Mesothelial cell of epicardium (in vitro differentiated cells): ENCODE measurements at regions not wholly inside any gene's neighbourhood (a gene's known extent, or its start where the extent isn't known, plus 50 kb on each side); places are given as distances from the start of the nearest gene placed in this dataset.

ENCODE experiments used
- DNase-seq, 2 experiments: peaks; one replicate each; pipeline ENCODE4 v3.0.0; 2021; ENCODE audit warnings: low spot score in 2 of 2; ENCODE audit not compliant: unreplicated experiment in 2 of 2
- H3K27ac Mint-ChIP-seq: 2 replicates; pipeline ENCODE4 v1.8.0; 2021; ENCODE audit warnings: mixed read lengths
- H3K27me3 Mint-ChIP-seq: 2 replicates; pipeline ENCODE4 v1.8.0; 2021; ENCODE audit warnings: low read depth, mixed read lengths
- H3K36me3 Mint-ChIP-seq: 2 replicates; pipeline ENCODE4 v1.8.0; 2021; ENCODE audit warnings: mixed read lengths
- H3K4me1 Mint-ChIP-seq: 2 replicates; pipeline ENCODE4 v1.8.0; 2021; ENCODE audit warnings: mixed read lengths
- H3K4me3 Mint-ChIP-seq: 2 replicates; pipeline ENCODE4 v1.8.0; 2021; ENCODE audit warnings: mild to moderate bottlenecking, moderate library complexity, mixed read lengths
- H3K9me3 Mint-ChIP-seq: 2 replicates; pipeline ENCODE4 v1.8.0; 2021; ENCODE audit warnings: mixed read lengths
- TF ChIP-seq, protein P1 (sequence below): fragments of 200-600 bp; sonication (generic); IDR thresholded peaks from one replicate; pipeline ENCODE4 v1.5.0; 2021; ENCODE audit warnings: antibody characterized with exemption; ENCODE audit not compliant: unreplicated experiment

GRCh38 chr5:164188733-164189148, 683.3 kb downstream of the MAT2B start:
- TF ChIP-seq, protein P1, sequence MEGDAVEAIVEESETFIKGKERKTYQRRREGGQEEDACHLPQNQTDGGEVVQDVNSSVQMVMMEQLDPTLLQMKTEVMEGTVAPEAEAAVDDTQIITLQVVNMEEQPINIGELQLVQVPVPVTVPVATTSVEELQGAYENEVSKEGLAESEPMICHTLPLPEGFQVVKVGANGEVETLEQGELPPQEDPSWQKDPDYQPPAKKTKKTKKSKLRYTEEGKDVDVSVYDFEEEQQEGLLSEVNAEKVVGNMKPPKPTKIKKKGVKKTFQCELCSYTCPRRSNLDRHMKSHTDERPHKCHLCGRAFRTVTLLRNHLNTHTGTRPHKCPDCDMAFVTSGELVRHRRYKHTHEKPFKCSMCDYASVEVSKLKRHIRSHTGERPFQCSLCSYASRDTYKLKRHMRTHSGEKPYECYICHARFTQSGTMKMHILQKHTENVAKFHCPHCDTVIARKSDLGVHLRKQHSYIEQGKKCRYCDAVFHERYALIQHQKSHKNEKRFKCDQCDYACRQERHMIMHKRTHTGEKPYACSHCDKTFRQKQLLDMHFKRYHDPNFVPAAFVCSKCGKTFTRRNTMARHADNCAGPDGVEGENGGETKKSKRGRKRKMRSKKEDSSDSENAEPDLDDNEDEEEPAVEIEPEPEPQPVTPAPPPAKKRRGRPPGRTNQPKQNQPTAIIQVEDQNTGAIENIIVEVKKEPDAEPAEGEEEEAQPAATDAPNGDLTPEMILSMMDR = no peak
- no peaks in the 10 kb centered on the region for H3K9me3 Mint-ChIP-seq
- H3K27ac Mint-ChIP-seq = peak overlapping the region; percentile 40
- H3K27me3 Mint-ChIP-seq = no peaks in the 10 kb centered on the region
- no peak overlapping the region for H3K4me3 Mint-ChIP-seq
- DNase-seq = no peak
- peaks cover 28% of the 10 kb centered on the region for H3K4me1 Mint-ChIP-seq
- H3K36me3 Mint-ChIP-seq = no peaks in the 10 kb centered on the region

DNA sequence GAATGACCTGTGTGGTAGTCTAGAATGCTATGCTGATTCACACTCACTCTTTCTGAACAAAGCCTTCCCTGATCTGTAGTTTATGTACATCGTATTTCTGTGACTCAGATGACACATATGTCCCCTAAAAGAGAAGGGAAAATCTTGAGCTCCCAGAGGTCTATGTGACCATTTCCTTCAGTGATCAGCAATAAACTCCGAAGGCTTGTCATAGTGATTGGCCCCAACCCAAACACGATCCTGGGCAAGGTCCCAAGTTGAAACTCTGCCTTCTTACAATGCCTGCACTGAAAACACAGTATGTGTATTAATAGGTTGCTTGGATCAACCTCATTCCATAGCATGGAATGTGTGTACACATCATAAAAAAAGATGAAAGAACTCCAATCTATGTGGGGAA, 685.8 kb downstream of the MAT2B start:
- no peaks in the 10 kb centered on the region for H3K36me3 Mint-ChIP-seq
- peaks cover 25% of the 10 kb centered on the region for H3K4me1 Mint-ChIP-seq
- H3K27ac Mint-ChIP-seq = peak overlapping the region; percentile 76
- DNase-seq = no peak
- H3K9me3 Mint-ChIP-seq = peaks cover 5% of the 10 kb centered on the region
- no peak overlapping the region for H3K4me3 Mint-ChIP-seq
- peaks cover 2% of the 10 kb centered on the region for H3K27me3 Mint-ChIP-seq
- TF ChIP-seq, protein P1 = no peak

DNA sequence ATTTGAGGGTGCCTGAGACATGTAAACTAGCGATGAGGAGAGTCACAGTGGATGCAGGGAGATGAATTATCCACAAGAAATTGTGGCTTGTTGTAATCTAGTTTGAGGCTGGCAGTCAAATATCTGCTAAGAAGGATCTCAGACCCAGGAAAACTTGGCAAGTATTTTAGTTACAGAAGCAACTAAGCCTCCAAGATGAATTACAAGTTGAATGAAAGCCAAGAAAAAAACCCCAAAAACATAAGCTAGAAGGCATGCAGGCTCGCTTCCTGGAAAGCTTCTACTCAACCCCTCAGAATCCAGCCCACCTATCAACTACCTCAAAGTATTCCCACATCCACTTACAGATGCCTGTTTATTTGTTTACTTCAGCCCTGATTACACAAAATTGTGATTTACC, 696.9 kb downstream of the MAT2B start:
- DNase-seq = no peak
- no peak overlapping the region for H3K4me3 Mint-ChIP-seq
- H3K9me3 Mint-ChIP-seq = no peaks in the 10 kb centered on the region
- no peaks in the 10 kb centered on the region for H3K36me3 Mint-ChIP-seq
- H3K27ac Mint-ChIP-seq = no peak overlapping the region
- no peaks in the 10 kb centered on the region for H3K27me3 Mint-ChIP-seq
- TF ChIP-seq, protein P1 = no peak
- H3K4me1 Mint-ChIP-seq = peaks cover 12% of the 10 kb centered on the region

DNA sequence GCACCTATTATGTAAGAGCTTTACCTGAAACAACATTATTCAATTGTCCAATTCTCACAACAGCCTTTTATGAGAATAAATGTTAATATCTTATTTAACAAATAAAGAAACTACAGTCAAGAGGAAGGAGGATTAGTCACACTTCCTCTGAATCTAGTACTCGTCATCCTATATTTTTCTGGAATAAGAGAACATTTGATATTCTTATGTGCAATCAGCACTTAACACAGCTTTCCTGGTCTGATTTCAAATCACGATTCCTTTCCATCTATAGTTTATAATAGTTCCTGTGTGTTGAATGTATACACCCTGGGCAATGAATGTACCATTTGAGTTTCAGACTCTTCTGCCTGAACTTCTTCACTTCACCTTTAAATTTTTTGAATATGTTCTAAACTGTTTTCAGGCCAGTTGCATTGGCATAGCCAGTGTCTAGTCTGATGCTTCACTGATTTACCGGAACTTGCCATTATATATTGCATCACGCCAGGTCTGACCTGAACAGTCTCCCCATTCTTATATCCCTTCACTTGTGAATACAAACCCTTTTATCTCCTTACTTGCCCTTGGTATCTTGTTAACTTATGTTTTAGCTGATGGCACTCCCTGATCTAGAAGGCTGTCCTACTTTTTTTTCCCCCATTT, 698.3 kb downstream of the MAT2B start:
- H3K27me3 Mint-ChIP-seq = no peaks in the 10 kb centered on the region
- no peak overlapping the region for H3K27ac Mint-ChIP-seq
- H3K4me1 Mint-ChIP-seq = peaks cover 12% of the 10 kb centered on the region
- DNase-seq = no peak
- no peaks in the 10 kb centered on the region for H3K36me3 Mint-ChIP-seq
- TF ChIP-seq, protein P1 = no peak
- no peak overlapping the region for H3K4me3 Mint-ChIP-seq
- no peaks in the 10 kb centered on the region for H3K9me3 Mint-ChIP-seq

DNA sequence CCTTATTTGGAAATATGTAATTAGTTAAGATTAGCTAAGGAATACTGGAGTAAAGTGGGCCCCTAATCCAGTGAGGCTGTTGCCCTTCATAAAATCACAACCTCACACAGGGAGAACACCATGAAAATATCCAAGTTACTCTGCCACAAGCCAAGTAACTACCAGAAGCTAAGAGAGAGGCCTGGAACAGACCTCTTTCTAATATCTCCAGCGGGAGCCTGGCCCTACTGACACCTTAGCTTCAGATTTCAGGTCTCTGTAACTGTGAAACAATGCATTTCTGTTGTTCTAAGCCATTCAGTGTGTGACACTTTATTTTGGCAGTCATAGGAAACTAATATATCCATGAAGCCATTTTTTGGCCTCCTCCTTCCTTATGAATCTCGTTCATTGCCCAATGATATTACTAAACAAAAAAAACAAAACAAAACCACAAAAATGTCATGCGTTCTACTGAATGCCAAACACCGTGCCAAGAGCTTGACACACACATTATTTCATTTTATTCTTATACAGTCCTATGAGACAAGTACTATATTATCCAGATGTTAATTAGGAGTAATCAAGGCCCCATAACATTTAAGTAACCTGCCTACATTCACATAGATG, 699.0 kb downstream of the MAT2B start:
- Mint-ChIP-seq H3K4me3 (no peak overlapping the region), H3K27ac (no peak overlapping the region), H3K36me3 (no peaks in the 10 kb centered on the region), H3K27me3 (peaks cover 3% of the 10 kb centered on the region), H3K4me1 (peaks cover 12% of the 10 kb centered on the region), H3K9me3 (no peaks in the 10 kb centered on the region)
- DNase-seq = no peak
- TF ChIP-seq, protein P1 = no peak
